Occipital lobe (tissue), 1 donor: ENCODE measurements at regions not wholly inside any gene's neighbourhood (a gene's known extent, or its start where the extent isn't known, plus 50 kb on each side); places are given as distances from the start of the nearest gene placed in this dataset.
"Not testable (repeated sequence)": the region's sequence is repeated elsewhere in the genome, so short reads cannot be mapped to it uniquely, and the experiment has no call there.

Source experiments
- DNase-seq: peaks from one replicate; lab custom pipeline; 2025; lab: John Stamatoyannopoulos, UW

DNA sequence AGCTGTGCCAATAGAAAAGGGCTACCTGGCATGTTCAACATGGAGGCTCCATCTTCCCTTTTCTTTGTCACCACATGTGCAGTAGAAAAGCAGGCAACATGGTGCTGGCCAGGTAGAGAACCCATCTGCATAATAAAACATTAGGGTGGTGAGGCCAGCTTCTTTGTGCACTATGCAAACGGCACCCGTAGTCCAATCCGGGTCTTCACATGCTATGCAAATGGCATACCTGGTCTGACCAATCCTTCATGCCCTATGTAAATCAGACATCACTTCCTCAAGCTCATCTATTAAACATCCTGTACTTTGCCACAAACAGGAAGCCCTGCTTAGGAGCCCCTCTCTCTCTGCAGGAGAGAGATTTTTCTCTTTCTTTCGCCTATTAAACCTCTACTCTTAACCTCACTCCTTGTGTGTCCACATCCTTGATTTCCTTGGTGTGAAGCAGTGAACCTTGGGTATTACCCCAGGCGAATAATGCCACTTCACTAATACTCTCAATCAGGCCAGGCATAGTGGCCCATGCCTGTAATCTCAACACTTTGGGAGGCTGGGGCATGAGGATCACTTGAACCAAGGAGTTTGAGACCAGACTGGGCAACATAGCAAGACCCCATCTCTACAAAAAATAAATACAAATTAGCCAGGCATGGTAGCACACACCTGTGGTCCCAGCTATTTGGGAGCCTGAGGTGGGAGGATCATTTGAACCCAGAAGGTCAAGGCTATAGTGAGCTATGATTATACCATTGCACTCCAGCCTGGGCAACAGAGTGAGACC, 111.3 kb upstream of the MRI1 start:
- no peak for DNase-seq

DNA sequence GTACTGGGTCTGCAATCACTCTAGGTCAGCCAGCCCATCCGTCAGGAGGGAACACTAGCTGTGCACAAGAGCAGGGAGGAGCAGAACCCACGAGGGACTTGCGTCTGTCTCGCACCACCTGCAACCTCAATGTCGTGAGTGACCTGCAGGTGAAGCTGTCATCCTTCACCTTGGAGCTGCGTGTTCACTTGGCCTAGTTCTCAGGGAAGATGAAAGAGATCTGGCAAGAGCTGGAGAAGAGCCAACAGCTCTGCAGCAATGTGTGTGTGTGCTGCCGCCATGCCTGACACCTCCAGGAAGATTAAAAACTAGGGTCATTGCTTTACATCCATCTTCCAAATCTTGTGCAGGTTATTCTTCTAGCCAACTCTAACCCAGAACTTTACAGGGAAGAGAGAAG, 117.6 kb upstream of the MRI1 start:
- DNase-seq, result no peak

GRCh38 chr19:13644645-13645044, 119.7 kb upstream of the MRI1 start:
- DNase-seq, result no peak

GRCh38 chr19:13640611-13641010, 123.7 kb upstream of the MRI1 start:
- no peak for DNase-seq

GRCh38 chr19:13639342-13639929, 124.9 kb upstream of the MRI1 start:
- DNase-seq, result no peak

- DNase-seq, result no peak
These were observed 126.7 kb upstream of the MRI1 start for GRCh38 chr19:13637664-13638063.

GRCh38 chr19:13634658-13635057, 128.4 kb upstream of the CACNA1A start:
- DNase-seq, result no peak

DNA sequence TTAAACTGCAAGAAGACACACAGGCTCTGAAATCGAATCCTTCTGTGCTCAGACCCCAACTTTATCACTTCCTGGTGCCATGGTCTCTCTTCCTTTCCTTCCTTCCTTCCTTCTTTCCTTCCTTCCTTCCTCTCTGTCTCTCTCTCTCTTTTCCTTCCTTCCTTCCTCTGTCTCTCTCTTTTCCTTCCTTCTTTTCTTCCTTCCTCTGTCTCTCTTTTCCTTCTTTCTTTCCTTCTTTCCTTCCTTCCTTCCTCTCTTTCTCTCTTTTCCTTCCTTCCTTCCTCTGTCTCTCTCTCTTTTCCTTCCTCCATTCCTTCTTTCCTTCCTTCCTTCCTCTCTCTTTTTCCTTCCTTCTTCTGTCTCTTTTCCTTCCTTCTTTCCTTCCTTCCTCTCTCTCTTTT, 127.2 kb upstream of the CACNA1A start:
- DNase-seq, result no peak

- DNase-seq, result no peak
These were observed 126.8 kb upstream of the CACNA1A start for GRCh38 chr19:13633109-13633508.

GRCh38 chr19:13632164-13632563, 125.9 kb upstream of the CACNA1A start:
- not testable (repeated sequence) for DNase-seq

- DNase-seq, result no peak
These were observed 123.5 kb upstream of the CACNA1A start for GRCh38 chr19:13629687-13630357.

DNA sequence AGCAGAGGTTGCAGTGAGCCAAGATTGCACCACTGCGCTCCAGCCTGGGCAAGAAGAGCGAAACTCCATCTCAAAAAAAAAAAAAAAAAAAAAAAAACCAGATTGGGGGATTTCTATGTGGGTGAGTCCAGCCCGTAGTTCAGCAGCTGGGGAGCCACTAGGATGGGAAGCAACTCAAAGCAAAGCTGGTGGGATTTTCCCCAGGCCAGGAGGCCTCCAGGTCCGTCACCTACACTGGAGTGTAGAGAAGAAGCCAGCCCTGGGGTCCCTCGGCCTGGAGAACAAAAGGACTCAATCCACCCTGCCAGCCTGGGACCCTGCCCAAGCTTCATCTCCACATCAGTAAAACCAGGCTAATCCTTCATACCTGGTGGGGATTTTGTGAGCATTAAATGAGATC, 121.3 kb upstream of the CACNA1A start:
- no peak for DNase-seq

GRCh38 chr19:13623716-13624710, 117.7 kb upstream of the CACNA1A start:
- no peak for DNase-seq

- no peak for DNase-seq
These were observed 116.8 kb upstream of the CACNA1A start for GRCh38 chr19:13622766-13623715.

- DNase-seq, result no peak
These were observed 115.1 kb upstream of the CACNA1A start for GRCh38 chr19:13621413-13621812.

GRCh38 chr19:13619203-13619632, 112.9 kb upstream of the CACNA1A start:
- no peak for DNase-seq

GRCh38 chr19:13615890-13616289, 109.6 kb upstream of the CACNA1A start:
- DNase-seq, result peak; percentile 28

- DNase-seq, result no peak
These were observed 107.2 kb upstream of the CACNA1A start for GRCh38 chr19:13613447-13613846.

DNA sequence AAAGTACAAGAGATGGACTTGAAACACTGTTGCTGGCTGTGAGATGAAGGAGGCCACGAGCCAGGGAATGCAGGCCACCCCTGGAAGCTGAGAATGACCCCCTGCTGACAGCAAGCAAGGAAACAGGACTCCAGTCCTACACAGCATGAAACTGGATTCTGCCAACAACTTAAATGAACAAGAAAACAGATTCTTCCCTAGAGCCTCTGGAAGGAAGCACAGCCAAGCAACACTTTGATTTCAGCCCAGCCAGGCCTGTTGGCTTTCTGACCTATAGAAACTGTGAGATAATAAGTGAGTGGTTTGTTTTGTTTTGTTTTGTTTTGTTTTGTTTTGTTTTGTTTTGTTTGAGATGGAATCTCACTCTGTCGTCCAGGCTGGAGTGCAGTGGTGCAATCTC, 105.3 kb upstream of the CACNA1A start:
- DNase-seq, result no peak

DNA sequence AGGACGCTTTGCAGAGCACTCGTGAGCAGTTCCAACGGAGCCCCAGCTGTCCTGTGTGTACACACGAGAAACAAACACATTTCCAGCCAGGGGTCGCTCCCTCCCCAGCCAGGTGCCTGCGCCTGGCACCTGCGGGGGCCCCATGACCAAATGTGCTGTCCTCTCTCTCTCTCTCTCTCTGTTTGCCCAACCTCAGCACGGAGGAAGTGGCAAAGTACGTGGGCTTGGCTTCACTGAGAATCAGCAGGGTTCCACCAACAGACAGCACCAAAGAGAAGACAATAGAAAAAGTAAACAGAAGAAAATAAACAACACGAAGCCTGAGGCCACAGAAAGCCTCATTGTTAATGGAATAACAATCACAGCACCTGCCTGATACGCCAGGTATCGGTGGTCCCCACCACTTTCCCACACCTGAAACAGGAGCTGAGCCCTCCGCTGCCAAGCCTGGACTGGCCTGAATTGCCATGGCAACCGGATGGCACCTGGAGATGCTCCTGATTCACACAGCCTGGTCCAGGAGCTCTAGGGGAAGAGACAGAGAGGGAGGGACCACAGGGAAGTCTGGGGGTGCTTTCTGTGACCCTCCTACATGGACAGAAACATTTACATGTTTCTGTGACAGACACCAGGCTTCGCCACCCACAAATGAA, 103.9 kb upstream of the CACNA1A start:
- DNase-seq, result no peak
